ENCODE measurements at regions not wholly inside any gene's neighbourhood (a gene's known extent, or its start where the extent isn't known, plus 50 kb on each side); places are given as distances from the start of the nearest gene placed in this dataset.

DNA sequence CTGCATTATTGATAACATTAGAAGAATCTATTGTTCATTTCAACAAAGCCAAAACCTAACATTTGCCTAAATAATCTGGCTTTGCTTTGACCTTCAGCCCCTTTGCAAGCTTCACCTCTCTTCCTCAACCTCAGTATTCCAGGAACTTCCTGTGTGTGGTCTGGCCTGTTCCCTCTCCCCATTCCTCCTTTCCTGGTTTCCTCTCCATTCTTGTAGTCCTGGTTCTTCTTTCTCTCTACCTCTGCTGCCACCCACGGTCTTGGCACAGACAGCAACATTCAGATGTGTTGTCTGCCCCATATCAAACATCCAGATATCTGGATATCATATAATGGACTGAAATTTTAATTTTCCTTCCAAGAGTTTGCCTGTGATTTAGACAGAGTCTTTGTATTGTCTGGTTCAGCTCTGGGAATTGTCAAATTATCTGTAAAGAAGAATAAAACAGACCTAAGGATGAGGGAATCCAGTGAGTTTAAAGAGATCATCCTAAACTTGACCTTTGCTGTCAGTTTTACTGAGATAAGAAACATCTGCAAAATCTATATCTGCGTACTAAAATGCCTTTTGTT, 148.1 kb upstream of the KCTD3 start:
- Histone ChIP-seq H3K23ac (ENCODE audit: low read depth, low read length) (no peak overlapping the region), H2BK5ac (ENCODE audit: low read depth, low read length, poor library complexity, severe bottlenecking) (no peak overlapping the region), H3K9me3 (ENCODE audit: control insufficient read depth, insufficient read depth, low read length) (no peaks in the 10 kb centered on the region), H2BK15ac (ENCODE audit: low read depth, low read length) (no peak overlapping the region; the same call in 2 of the 3 replicates), H3K9ac (ENCODE audit: low read depth, low read length) (no peak overlapping the region), H3K4me3 (ENCODE audit: insufficient read depth, low read depth, low read length) (no peak overlapping the region), H2AFZ (replicated peaks; ENCODE audit: low read length, poor library complexity) (peak overlapping the region; percentile 24), H3K79me1 (ENCODE audit: low read depth in 1 of 2, low read length in 2 of 2) (no peaks in the 10 kb centered on the region), H2AK5ac (ENCODE audit: low read depth, low read length) (no peak overlapping the region), H4K8ac (ENCODE audit: low read depth in 2 of 2, low read length in 2 of 2) (no peak overlapping the region), H3K36me3 (ENCODE audit: control insufficient read depth, insufficient read depth, low read length) (no peaks in the 10 kb centered on the region), H2BK20ac (ENCODE audit: low read depth, low read length) (no peak overlapping the region), H3K4me2 (ENCODE audit: low read depth, low read length) (no peak overlapping the region), H3K18ac (ENCODE audit: low read depth, low read length) (peak overlapping the region; percentile 24; the same call in 1 of the 2 replicates), H3K9me1 (ENCODE audit: insufficient read depth, low read length) (no peaks in the 10 kb centered on the region), H2AK9ac (replicated peaks; ENCODE audit: low read depth, low read length, poor library complexity) (no peak overlapping the region), H4K91ac (ENCODE audit: insufficient read depth, low read depth, low read length) (no peak overlapping the region), H2BK120ac (ENCODE audit: low read depth, low read length) (no peak overlapping the region), H4K20me1 (ENCODE audit: insufficient read depth, low read length) (no peaks in the 10 kb centered on the region), H3K27me3 (ENCODE audit: control insufficient read depth, insufficient read depth, low read length) (no peaks in the 10 kb centered on the region), H4K5ac (ENCODE audit: low read depth, low read length) (no peak overlapping the region; the same call in 1 of the 2 replicates), H3K27ac (ENCODE audit: insufficient read depth, low read length) (no peak overlapping the region; the same call in 1 of the 2 replicates), H3K56ac (ENCODE audit: extremely low read depth, insufficient read depth, low read length) (no peak overlapping the region), H3K4me1 (ENCODE audit: control insufficient read depth, insufficient read depth, low read length) (peaks cover 3% of the 10 kb centered on the region; the same call in 1 of the 2 replicates), H3K4ac (ENCODE audit: low read depth, low read length) (no peak overlapping the region), H3K14ac (replicated peaks; ENCODE audit: low read depth, low read length) (no peak overlapping the region)
- ChIA-PET POLR2A (ENCODE audit: unreplicated experiment) (no interaction called here), CTCF (no interaction called here)
- ATAC-seq (ENCODE audit: low read depth): no peak
- BruUV-seq (replicated peaks): no TSS peak
- intact Hi-C loops (cut with micrococcal nuclease): no loop called here
- no CpG with 5 or more reads among the region's 2 CpGs for WGBS, 2 experiments (ENCODE audit: extremely low coverage in 2 of 2, insufficient read length in 1 of 2)
- in situ Hi-C loops (cut with MboI; ENCODE audit: low sequenced_read_pairs): no loop called here
- TF ChIP-seq, protein P1, sequence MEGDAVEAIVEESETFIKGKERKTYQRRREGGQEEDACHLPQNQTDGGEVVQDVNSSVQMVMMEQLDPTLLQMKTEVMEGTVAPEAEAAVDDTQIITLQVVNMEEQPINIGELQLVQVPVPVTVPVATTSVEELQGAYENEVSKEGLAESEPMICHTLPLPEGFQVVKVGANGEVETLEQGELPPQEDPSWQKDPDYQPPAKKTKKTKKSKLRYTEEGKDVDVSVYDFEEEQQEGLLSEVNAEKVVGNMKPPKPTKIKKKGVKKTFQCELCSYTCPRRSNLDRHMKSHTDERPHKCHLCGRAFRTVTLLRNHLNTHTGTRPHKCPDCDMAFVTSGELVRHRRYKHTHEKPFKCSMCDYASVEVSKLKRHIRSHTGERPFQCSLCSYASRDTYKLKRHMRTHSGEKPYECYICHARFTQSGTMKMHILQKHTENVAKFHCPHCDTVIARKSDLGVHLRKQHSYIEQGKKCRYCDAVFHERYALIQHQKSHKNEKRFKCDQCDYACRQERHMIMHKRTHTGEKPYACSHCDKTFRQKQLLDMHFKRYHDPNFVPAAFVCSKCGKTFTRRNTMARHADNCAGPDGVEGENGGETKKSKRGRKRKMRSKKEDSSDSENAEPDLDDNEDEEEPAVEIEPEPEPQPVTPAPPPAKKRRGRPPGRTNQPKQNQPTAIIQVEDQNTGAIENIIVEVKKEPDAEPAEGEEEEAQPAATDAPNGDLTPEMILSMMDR (conservative IDR thresholded peaks at IDR 0.05; ENCODE audit: low read depth, low read length): no peak
- TF ChIP-seq POLR2A (IDR thresholded peaks at IDR 0.05; ENCODE audit: low read depth, low read length): no peak
- no peak for TF ChIP-seq RCOR1 (IDR thresholded peaks at IDR 0.05; ENCODE audit: insufficient replicate concordance, low read length)
- DNase-seq: no peak
- dilution Hi-C loops (cut with HindIII; ENCODE audit: low sequenced_read_pairs, unreplicated experiment): no loop called here

Measured in IMR-90 (cell line).